ENCODE measurements at regions not wholly inside any gene's neighbourhood (a gene's known extent, or its start where the extent isn't known, plus 50 kb on each side); places are given as distances from the start of the nearest gene placed in this dataset.

GRCh38 chr2:187233811-187234210 lies 214.2 kb downstream of the CALCRL start:
- no peak overlapping the region for H3K4me3 ChIP-seq (ENCODE audit: control insufficient read depth in 2 of 3, extremely low read depth in 1 of 3, insufficient read depth in 2 of 3, low read depth in 1 of 3, low read length in 3 of 3)
- H3K9me1 ChIP-seq (ENCODE audit: control insufficient read depth, extremely low read depth, insufficient read depth, low read length) = no peaks in the 10 kb centered on the region
- no peak overlapping the region for H3K4me2 ChIP-seq (ENCODE audit: control insufficient read depth, extremely low read depth, insufficient read depth, low read depth, low read length)
- H3K27me3 ChIP-seq (ENCODE audit: control insufficient read depth, extremely low read depth, insufficient read depth, low read length) = no peaks in the 10 kb centered on the region
- H3K9ac ChIP-seq (ENCODE audit: control insufficient read depth, extremely low read depth, insufficient read depth, low read length) = no peak overlapping the region
- no peaks in the 10 kb centered on the region for H3K4me1 ChIP-seq (ENCODE audit: control insufficient read depth, extremely low read depth, insufficient read depth, low read length)
- no peaks in the 10 kb centered on the region for H4K20me1 ChIP-seq (ENCODE audit: control insufficient read depth, extremely low read depth, insufficient read depth, low read length)
- FAIRE-seq (no peak), DNase-seq (ENCODE audit: low read depth, low spot score) (no peak)
- H3K9me3 ChIP-seq (ENCODE audit: control insufficient read depth, low read depth, low read length) = no peaks in the 10 kb centered on the region
- H2AFZ ChIP-seq (ENCODE audit: control insufficient read depth, low read length) = no peak overlapping the region
- H3K36me3 ChIP-seq (ENCODE audit: control insufficient read depth in 2 of 2, extremely low read depth in 1 of 2, insufficient read depth in 2 of 2, low read length in 2 of 2) = no peaks in the 10 kb centered on the region
- no peaks in the 10 kb centered on the region for H3K79me2 ChIP-seq (ENCODE audit: control insufficient read depth, insufficient read depth, low read length)
- dilution Hi-C loops (cut with MboI; ENCODE audit: extremely low pct_ligation_motif_present, low sequenced_read_pairs) = no loop called here
- TF ChIP-seq EZH2 (IDR thresholded peaks at IDR 0.05; ENCODE audit: low read length) (no peak), CTCF (optimal IDR thresholded peaks at IDR 0.05 in 1 of 3, IDR thresholded peaks at IDR 0.05 in 1 of 3, conservative IDR thresholded peaks at IDR 0.05 in 1 of 3; ENCODE audit: extremely low read depth in 1 of 3, insufficient read depth in 2 of 3, low read length in 3 of 3) (no peak)
- no peak overlapping the region for H3K27ac ChIP-seq (ENCODE audit: control insufficient read depth, insufficient read depth, low read length)

- H3K27me3 ChIP-seq (ENCODE audit: control insufficient read depth, extremely low read depth, insufficient read depth, low read length) = no peaks in the 10 kb centered on the region
These were observed 215.3 kb downstream of the CALCRL start for GRCh38 chr2:187232749-187233148.

More at GRCh38 chr2:187232749-187233148, 215.3 kb downstream of the CALCRL start:
- Histone ChIP-seq H3K4me3 (ENCODE audit: control insufficient read depth in 2 of 3, extremely low read depth in 1 of 3, insufficient read depth in 2 of 3, low read depth in 1 of 3, low read length in 3 of 3) (no peak overlapping the region), H4K20me1 (ENCODE audit: control insufficient read depth, extremely low read depth, insufficient read depth, low read length) (no peaks in the 10 kb centered on the region), H3K36me3 (ENCODE audit: control insufficient read depth in 2 of 2, extremely low read depth in 1 of 2, insufficient read depth in 2 of 2, low read length in 2 of 2) (no peaks in the 10 kb centered on the region), H3K9ac (ENCODE audit: control insufficient read depth, extremely low read depth, insufficient read depth, low read length) (no peak overlapping the region), H3K79me2 (ENCODE audit: control insufficient read depth, insufficient read depth, low read length) (no peaks in the 10 kb centered on the region), H3K9me1 (ENCODE audit: control insufficient read depth, extremely low read depth, insufficient read depth, low read length) (no peaks in the 10 kb centered on the region), H3K27ac (ENCODE audit: control insufficient read depth, insufficient read depth, low read length) (no peak overlapping the region), H3K4me2 (ENCODE audit: control insufficient read depth, extremely low read depth, insufficient read depth, low read depth, low read length) (no peak overlapping the region), H2AFZ (ENCODE audit: control insufficient read depth, low read length) (no peak overlapping the region), H3K4me1 (ENCODE audit: control insufficient read depth, extremely low read depth, insufficient read depth, low read length) (no peaks in the 10 kb centered on the region), H3K9me3 (ENCODE audit: control insufficient read depth, low read depth, low read length) (no peaks in the 10 kb centered on the region)
- dilution Hi-C loops (cut with MboI; ENCODE audit: extremely low pct_ligation_motif_present, low sequenced_read_pairs) = no loop called here
- DNase-seq (ENCODE audit: low read depth, low spot score) (no peak), FAIRE-seq (no peak)
- TF ChIP-seq EZH2 (IDR thresholded peaks at IDR 0.05; ENCODE audit: low read length) (no peak), CTCF (optimal IDR thresholded peaks at IDR 0.05 in 1 of 3, IDR thresholded peaks at IDR 0.05 in 1 of 3, conservative IDR thresholded peaks at IDR 0.05 in 1 of 3; ENCODE audit: extremely low read depth in 1 of 3, insufficient read depth in 2 of 3, low read length in 3 of 3) (no peak)

Data from keratinocyte (primary cell).